Upper lobe of right lung (tissue), 1 donor: ENCODE measurements at regions not wholly inside any gene's neighbourhood (a gene's known extent, or its start where the extent isn't known, plus 50 kb on each side); places are given as distances from the start of the nearest gene placed in this dataset.

Experiments used
- ATAC-seq: fragments of 200-7000 bp; cut with Tn5 transposase; one replicate; pipeline ENCODE4 v1.9.1; 2020; ENCODE audit warnings: mild to moderate bottlenecking, moderate library complexity
- DNase-seq: peaks from one replicate; pipeline ENCODE4 v3.0.0-alpha.2; 2020
- H3K27ac ChIP-seq: fragments of 200-600 bp; one replicate; pipeline ENCODE4 v1.8.0; 2022
- H3K27me3 ChIP-seq: fragments of 200-600 bp; one replicate; pipeline ENCODE4 v1.8.0; 2022; ENCODE audit warnings: mild to moderate bottlenecking
- H3K36me3 ChIP-seq: fragments of 200-600 bp; one replicate; pipeline ENCODE4 v1.8.0; 2022
- H3K4me1 ChIP-seq: fragments of 200-600 bp; one replicate; pipeline ENCODE4 v1.8.0; 2022
- H3K4me3 ChIP-seq: fragments of 200-600 bp; one replicate; pipeline ENCODE4 v1.8.0; 2022; ENCODE audit warnings: mild to moderate bottlenecking
- H3K9me3 ChIP-seq: fragments of 200-600 bp; one replicate; pipeline ENCODE4 v1.8.0; 2022
- CTCF ChIP-seq: fragments of 200-600 bp; IDR thresholded peaks from one replicate; pipeline ENCODE4 v1.8.0; 2022; ENCODE audit warnings: antibody characterized with exemption
- intact Hi-C: fragments of 100-400 bp; cut with DNase I; formaldehyde crosslinking; loops from one replicate; pipeline ENCODE4 v1.11.0; 2022
- donor health status: DM: no; HTN: yes; CAD: no; lungs with severe emphysema.

GRCh38 chr10:130729876-130730275 is 581.6 kb downstream of the TCERG1L start:
- intact Hi-C loops, result no loop called here
- Histone ChIP-seq H3K36me3 (no peaks in the 10 kb centered on the region), H3K27ac (no peak overlapping the region), H3K4me3 (no peak overlapping the region), H3K4me1 (no peaks in the 10 kb centered on the region), H3K27me3 (no peaks in the 10 kb centered on the region), H3K9me3 (no peaks in the 10 kb centered on the region)
- ATAC-seq (no peak), DNase-seq (peak; percentile 16)
- no peak for TF ChIP-seq CTCF

- TF ChIP-seq CTCF, result no peak
- intact Hi-C loops, result no loop called here
- ATAC-seq (no peak), DNase-seq (no peak)
- Histone ChIP-seq H3K36me3 (no peaks in the 10 kb centered on the region), H3K4me3 (no peak overlapping the region), H3K4me1 (no peaks in the 10 kb centered on the region), H3K27ac (no peak overlapping the region), H3K27me3 (no peaks in the 10 kb centered on the region), H3K9me3 (no peaks in the 10 kb centered on the region)
These were observed 574.3 kb downstream of the TCERG1L start for GRCh38 chr10:130737186-130737585.

- no peak overlapping the region for H3K27ac ChIP-seq
- H3K27me3 ChIP-seq, result no peaks in the 10 kb centered on the region
- no peaks in the 10 kb centered on the region for H3K9me3 ChIP-seq
- H3K36me3 ChIP-seq, result no peaks in the 10 kb centered on the region
- H3K4me1 ChIP-seq, result no peaks in the 10 kb centered on the region
- H3K4me3 ChIP-seq, result no peak overlapping the region
- ATAC-seq (no peak), DNase-seq (no peak)
- no peak for TF ChIP-seq CTCF
- intact Hi-C loops, result no loop called here
These were observed 573.9 kb downstream of the TCERG1L start for GRCh38 chr10:130737621-130738020.

- no peaks in the 10 kb centered on the region for H3K9me3 ChIP-seq
- no peak for ATAC-seq
- H3K27ac ChIP-seq, result no peak overlapping the region
- peak; percentile 36 for DNase-seq
- intact Hi-C loops, result no loop called here
- no peak for TF ChIP-seq CTCF
- no peaks in the 10 kb centered on the region for H3K36me3 ChIP-seq
- H3K4me3 ChIP-seq, result no peak overlapping the region
- H3K27me3 ChIP-seq, result no peaks in the 10 kb centered on the region
- no peaks in the 10 kb centered on the region for H3K4me1 ChIP-seq
These were observed 572.3 kb downstream of the TCERG1L start for GRCh38 chr10:130739016-130739756.

GRCh38 chr10:130739757-130740145 is 571.8 kb downstream of the TCERG1L start:
- no peak for ATAC-seq

More at GRCh38 chr10:130739757-130740145, 571.8 kb downstream of the TCERG1L start:
- no peaks in the 10 kb centered on the region for H3K4me1 ChIP-seq
- peak; percentile 33 for DNase-seq
- no peaks in the 10 kb centered on the region for H3K9me3 ChIP-seq
- no peak for TF ChIP-seq CTCF
- intact Hi-C loops, result no loop called here
- H3K27me3 ChIP-seq, result no peaks in the 10 kb centered on the region
- H3K36me3 ChIP-seq, result no peaks in the 10 kb centered on the region
- no peak overlapping the region for H3K4me3 ChIP-seq
- no peak overlapping the region for H3K27ac ChIP-seq
